ENCODE measurements at regions not wholly inside any gene's neighbourhood (a gene's known extent, or its start where the extent isn't known, plus 50 kb on each side); places are given as distances from the start of the nearest gene placed in this dataset.

DNA sequence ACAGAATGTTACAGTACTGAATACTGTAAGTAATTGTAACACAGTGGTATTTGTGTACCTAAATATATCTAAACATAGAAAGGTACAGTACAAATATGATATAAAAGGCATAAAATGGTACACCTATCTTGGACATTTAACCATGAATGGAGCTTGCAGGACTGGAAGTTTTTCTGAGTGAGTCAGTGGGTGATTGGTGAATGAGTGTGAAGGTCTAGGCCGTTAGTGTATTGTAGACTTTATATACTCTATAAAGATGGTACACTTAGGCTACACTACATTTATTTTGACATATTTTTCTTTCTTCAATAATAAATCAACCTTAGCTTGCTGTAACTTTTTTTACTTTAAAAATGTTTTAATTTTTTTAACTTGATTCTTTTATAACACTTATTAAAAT is 422.5 kb upstream of the FSTL5 start:
- Histone ChIP-seq H3K9me2 (ENCODE audit: insufficient read depth, low read length) (no peaks in the 10 kb centered on the region), H3K4me2 (ENCODE audit: low read length) (no peak overlapping the region), H3K36me3 (ENCODE audit: insufficient read depth, low read length) (no peaks in the 10 kb centered on the region), H3K4me3 (ENCODE audit: low read depth, low read length, poor library complexity, severe bottlenecking) (no peak overlapping the region), H4K20me1 (ENCODE audit: insufficient read depth, low read length) (peaks cover 5% of the 10 kb centered on the region; the same call in 1 of the 2 replicates), H3K4me1 (ENCODE audit: insufficient read depth, low read length, poor library complexity, severe bottlenecking) (no peaks in the 10 kb centered on the region), H3K27ac (ENCODE audit: low read depth, low read length, poor library complexity, severe bottlenecking) (no peak overlapping the region), H2AFZ (ENCODE audit: low read length) (no peak overlapping the region), H3K9me3 (ENCODE audit: low read length) (no peaks in the 10 kb centered on the region), H3K79me2 (ENCODE audit: insufficient read depth, low read depth, low read length) (no peaks in the 10 kb centered on the region)
- BruUV-seq (replicated peaks): no TSS peak
- POLR2A ChIA-PET: interaction anchor here (0.9 kb wide), 1 partner anchor 1506 kb away, joined by 3 read pairs; no protein-coding TSS in a partner anchor
- TF ChIP-seq EZH2phosphoT487 (IDR thresholded peaks at IDR 0.05; ENCODE audit: borderline replicate concordance, low read depth, low read length): no peak
- TF ChIP-seq, protein P1, sequence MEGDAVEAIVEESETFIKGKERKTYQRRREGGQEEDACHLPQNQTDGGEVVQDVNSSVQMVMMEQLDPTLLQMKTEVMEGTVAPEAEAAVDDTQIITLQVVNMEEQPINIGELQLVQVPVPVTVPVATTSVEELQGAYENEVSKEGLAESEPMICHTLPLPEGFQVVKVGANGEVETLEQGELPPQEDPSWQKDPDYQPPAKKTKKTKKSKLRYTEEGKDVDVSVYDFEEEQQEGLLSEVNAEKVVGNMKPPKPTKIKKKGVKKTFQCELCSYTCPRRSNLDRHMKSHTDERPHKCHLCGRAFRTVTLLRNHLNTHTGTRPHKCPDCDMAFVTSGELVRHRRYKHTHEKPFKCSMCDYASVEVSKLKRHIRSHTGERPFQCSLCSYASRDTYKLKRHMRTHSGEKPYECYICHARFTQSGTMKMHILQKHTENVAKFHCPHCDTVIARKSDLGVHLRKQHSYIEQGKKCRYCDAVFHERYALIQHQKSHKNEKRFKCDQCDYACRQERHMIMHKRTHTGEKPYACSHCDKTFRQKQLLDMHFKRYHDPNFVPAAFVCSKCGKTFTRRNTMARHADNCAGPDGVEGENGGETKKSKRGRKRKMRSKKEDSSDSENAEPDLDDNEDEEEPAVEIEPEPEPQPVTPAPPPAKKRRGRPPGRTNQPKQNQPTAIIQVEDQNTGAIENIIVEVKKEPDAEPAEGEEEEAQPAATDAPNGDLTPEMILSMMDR (conservative IDR thresholded peaks at IDR 0.05; ENCODE audit: low read length): no peak
- intact Hi-C loops (cut with micrococcal nuclease; ENCODE audit: unreplicated experiment): no loop called here
- CTCF ChIA-PET (ENCODE audit: unreplicated experiment): no interaction called here
- no peak for DNase-seq (ENCODE audit: low spot score)

DNA sequence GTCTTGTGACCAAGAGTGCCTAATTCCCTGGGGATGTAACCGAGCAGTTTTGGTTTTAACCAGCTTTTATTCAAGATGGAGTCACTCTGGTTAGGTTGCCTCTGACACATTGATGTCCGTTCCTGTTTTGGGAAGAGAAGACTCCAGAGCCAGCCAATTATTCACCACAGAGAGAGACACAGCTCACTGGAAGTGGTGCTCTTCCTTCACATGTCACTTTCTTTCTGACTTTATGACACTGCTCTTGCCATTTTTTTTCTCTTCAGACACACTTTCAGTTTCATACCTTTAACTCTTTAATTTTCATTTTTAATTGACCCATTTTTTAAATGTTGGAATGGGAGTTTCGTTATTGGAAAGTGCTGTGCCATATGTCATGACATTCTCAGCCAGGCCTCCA is 418.4 kb upstream of the FSTL5 start:
- intact Hi-C loops (cut with micrococcal nuclease; ENCODE audit: unreplicated experiment): no loop called here
- H3K4me3 ChIP-seq (ENCODE audit: low read depth, low read length, poor library complexity, severe bottlenecking): no peak overlapping the region
- CTCF ChIA-PET (ENCODE audit: unreplicated experiment): no interaction called here
- DNase-seq (ENCODE audit: low spot score): no peak
- BruUV-seq (replicated peaks): no TSS peak
- H3K27ac ChIP-seq (ENCODE audit: low read depth, low read length, poor library complexity, severe bottlenecking): no peak overlapping the region
- H3K4me1 ChIP-seq (ENCODE audit: insufficient read depth, low read length, poor library complexity, severe bottlenecking): no peaks in the 10 kb centered on the region
- no peaks in the 10 kb centered on the region for H4K20me1 ChIP-seq (ENCODE audit: insufficient read depth, low read length)
- no peak overlapping the region for H2AFZ ChIP-seq (ENCODE audit: low read length)
- H3K4me2 ChIP-seq (ENCODE audit: low read length): no peak overlapping the region
- no peak for TF ChIP-seq EZH2phosphoT487 (IDR thresholded peaks at IDR 0.05; ENCODE audit: borderline replicate concordance, low read depth, low read length)
- TF ChIP-seq, protein P1 (conservative IDR thresholded peaks at IDR 0.05; ENCODE audit: low read length): no peak
- no peaks in the 10 kb centered on the region for H3K9me2 ChIP-seq (ENCODE audit: insufficient read depth, low read length)
- H3K36me3 ChIP-seq (ENCODE audit: insufficient read depth, low read length): no peaks in the 10 kb centered on the region
- POLR2A ChIA-PET: no interaction called here
- no peaks in the 10 kb centered on the region for H3K79me2 ChIP-seq (ENCODE audit: insufficient read depth, low read depth, low read length)
- no peaks in the 10 kb centered on the region for H3K9me3 ChIP-seq (ENCODE audit: low read length)

DNA sequence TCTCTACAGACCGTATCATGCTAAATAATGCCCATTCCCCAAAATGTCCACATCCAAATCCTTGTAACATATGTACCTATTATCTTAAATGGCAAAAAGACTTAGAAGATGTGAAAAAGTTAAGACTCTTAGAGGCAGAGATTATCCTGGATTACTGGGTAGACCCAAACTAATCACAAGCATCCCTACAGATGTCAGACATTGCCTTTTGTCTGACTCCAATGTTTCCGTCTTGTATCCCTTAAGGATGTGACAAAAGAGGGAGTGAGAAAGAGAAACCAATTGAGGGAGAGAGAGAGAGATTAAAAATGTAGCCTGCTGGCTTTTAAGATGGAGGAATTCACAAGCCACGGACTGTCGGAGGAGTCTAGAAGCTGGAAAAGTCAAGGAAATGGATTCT is 401.9 kb upstream of the FSTL5 start:
- Histone ChIP-seq H3K4me1 (ENCODE audit: insufficient read depth, low read length, poor library complexity, severe bottlenecking) (no peaks in the 10 kb centered on the region), H3K79me2 (ENCODE audit: insufficient read depth, low read depth, low read length) (no peaks in the 10 kb centered on the region), H3K27ac (ENCODE audit: low read depth, low read length, poor library complexity, severe bottlenecking) (no peak overlapping the region), H3K9me3 (ENCODE audit: low read length) (no peaks in the 10 kb centered on the region), H3K9me2 (ENCODE audit: insufficient read depth, low read length) (no peaks in the 10 kb centered on the region), H3K36me3 (ENCODE audit: insufficient read depth, low read length) (no peaks in the 10 kb centered on the region), H3K4me3 (ENCODE audit: low read depth, low read length, poor library complexity, severe bottlenecking) (no peak overlapping the region), H2AFZ (ENCODE audit: low read length) (no peak overlapping the region), H4K20me1 (ENCODE audit: insufficient read depth, low read length) (no peaks in the 10 kb centered on the region), H3K4me2 (ENCODE audit: low read length) (no peak overlapping the region)
- CTCF ChIA-PET (ENCODE audit: unreplicated experiment): no interaction called here
- intact Hi-C loops (cut with micrococcal nuclease; ENCODE audit: unreplicated experiment): loop anchor here (10.0 kb wide), 1 partner anchor 1779 kb away; no protein-coding TSS in a partner anchor
- BruUV-seq (replicated peaks): no TSS peak
- TF ChIP-seq, protein P1 (conservative IDR thresholded peaks at IDR 0.05; ENCODE audit: low read length): no peak
- no peak for TF ChIP-seq EZH2phosphoT487 (IDR thresholded peaks at IDR 0.05; ENCODE audit: borderline replicate concordance, low read depth, low read length)
- no peak for DNase-seq (ENCODE audit: low spot score)
- POLR2A ChIA-PET: no interaction called here
